Esophagus muscularis mucosa (tissue), 4 donors: ENCODE measurements at regions not wholly inside any gene's neighbourhood (a gene's known extent, or its start where the extent isn't known, plus 50 kb on each side); places are given as distances from the start of the nearest gene placed in this dataset.

Experiments used
- DNase-seq: peaks from one replicate; pipeline ENCODE4 v3.0.0-alpha.2; 2017; ENCODE audit errors: extremely low spot score
- H3K27ac ChIP-seq, 4 donors: fragments of 200-600 bp; sonication (generic); replicated peaks in 1 of 4; 1 replicate in 3 of 4; 2 replicates in 1 of 4; pipeline ENCODE4 v1.5.1; 2016 to 2019; ENCODE audit warnings: mild to moderate bottlenecking in 1 of 4
- H3K27me3 ChIP-seq, 4 donors: fragments of 200-600 bp; sonication (generic); one replicate each; pipeline versions ENCODE4 v1.5.1 to v1.6.0; 2016 to 2019
- H3K36me3 ChIP-seq, 4 donors: fragments of 200-600 bp; sonication (generic); one replicate each; pipeline ENCODE4 v1.5.1; 2016 to 2019
- H3K4me1 ChIP-seq, 4 donors: fragments of 200-600 bp; sonication (generic); one replicate each; pipeline ENCODE4 v1.5.1; 2016 to 2019
- H3K4me3 ChIP-seq, 4 donors: fragments of 200-600 bp; sonication (generic); 1 replicate in 2 of 4; 2 replicates in 2 of 4; pipeline ENCODE4 v1.5.1; 2016 to 2019; ENCODE audit warnings: mild to moderate bottlenecking in 4 of 4, moderate library complexity in 1 of 4
- H3K9me3 ChIP-seq, 4 donors: fragments of 200-600 bp; sonication (generic); 1 replicate in 3 of 4; 2 replicates in 1 of 4; pipeline ENCODE4 v1.5.1; 2016 to 2019
- EP300 ChIP-seq: sonication (generic); formaldehyde crosslinking; IDR thresholded peaks from one replicate; pipeline ENCODE4 v1.6.1; 2017; ENCODE audit warnings: antibody characterized with exemption
- POLR2A ChIP-seq: fragments of 450-650 bp; IDR thresholded peaks from one replicate; pipeline ENCODE4 v1.6.1; 2017; ENCODE audit warnings: antibody characterized with exemption, moderate library complexity, mild to moderate bottlenecking, low read depth
- POLR2AphosphoS5 ChIP-seq, 2 donors: sonication (generic); formaldehyde crosslinking; IDR thresholded peaks; one replicate each; pipeline ENCODE4 v1.6.1; 2017; ENCODE audit warnings: antibody characterized with exemption in 2 of 2
- WGBS: methylation state at CpG from one replicate; pipeline ENCODE4 v1.1.5; 2018; 5-methylcytosine and 5-hydroxymethylcytosine counted together
- intact Hi-C: fragments of 100-400 bp; cut with DNase I; formaldehyde crosslinking; loops from one replicate; pipeline ENCODE4 v1.15.1; 2023
- TF ChIP-seq, protein P1 (sequence below), 3 experiments: fragments of 200-600 bp in 2 of 3; fragments of 450-650 bp in 1 of 3; sonication (generic) in 2 of 3; IDR thresholded peaks; one replicate each; pipeline ENCODE4 v1.5.1; 2017 to 2019; ENCODE audit warnings: antibody characterized with exemption in 3 of 3, mild to moderate bottlenecking in 2 of 3, moderate library complexity in 1 of 3

DNA sequence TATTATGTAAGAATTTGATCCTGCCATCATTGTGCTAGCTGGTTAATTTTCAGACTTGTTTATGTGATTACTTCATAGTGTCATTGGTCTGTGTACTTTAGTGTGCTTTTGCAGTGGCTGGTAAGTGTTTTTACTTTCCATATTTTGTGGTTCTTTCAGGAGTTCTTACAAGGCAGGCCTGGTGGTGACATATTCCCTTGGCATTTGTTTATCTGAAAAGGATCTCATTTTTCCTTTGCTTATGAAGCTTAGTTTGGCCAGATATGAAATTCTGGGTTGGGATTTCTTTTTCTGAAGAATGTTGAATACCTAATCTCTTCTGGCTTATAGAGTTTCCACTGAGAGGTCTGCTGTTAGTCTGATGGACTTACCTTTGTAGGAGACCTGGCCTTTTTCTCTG, 72.8 kb upstream of the MC4R start:
- H3K9me3 ChIP-seq, result no peaks in the 10 kb centered on the region

DNA sequence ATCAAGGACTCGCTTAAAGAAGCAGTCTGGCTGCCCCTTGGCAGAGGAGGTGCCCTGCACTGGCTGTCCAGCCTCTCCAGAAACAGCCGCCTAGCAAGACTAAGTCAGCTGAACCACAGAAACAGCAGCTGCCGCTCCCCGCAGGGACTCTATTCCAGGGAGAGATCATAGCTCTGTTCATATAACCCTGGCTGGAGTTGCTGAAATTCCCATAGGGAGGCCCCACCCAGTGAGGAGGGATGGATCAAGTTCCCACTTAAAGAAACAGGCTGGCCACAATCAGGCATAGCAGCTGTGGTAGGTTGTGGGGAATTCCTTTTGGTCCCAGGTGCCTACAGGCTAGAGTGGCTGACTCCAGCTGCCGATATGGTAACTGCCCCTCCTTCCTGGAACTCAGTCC, 74.2 kb upstream of the MC4R start:
- no peak for TF ChIP-seq POLR2A
- TF ChIP-seq, protein P1, sequence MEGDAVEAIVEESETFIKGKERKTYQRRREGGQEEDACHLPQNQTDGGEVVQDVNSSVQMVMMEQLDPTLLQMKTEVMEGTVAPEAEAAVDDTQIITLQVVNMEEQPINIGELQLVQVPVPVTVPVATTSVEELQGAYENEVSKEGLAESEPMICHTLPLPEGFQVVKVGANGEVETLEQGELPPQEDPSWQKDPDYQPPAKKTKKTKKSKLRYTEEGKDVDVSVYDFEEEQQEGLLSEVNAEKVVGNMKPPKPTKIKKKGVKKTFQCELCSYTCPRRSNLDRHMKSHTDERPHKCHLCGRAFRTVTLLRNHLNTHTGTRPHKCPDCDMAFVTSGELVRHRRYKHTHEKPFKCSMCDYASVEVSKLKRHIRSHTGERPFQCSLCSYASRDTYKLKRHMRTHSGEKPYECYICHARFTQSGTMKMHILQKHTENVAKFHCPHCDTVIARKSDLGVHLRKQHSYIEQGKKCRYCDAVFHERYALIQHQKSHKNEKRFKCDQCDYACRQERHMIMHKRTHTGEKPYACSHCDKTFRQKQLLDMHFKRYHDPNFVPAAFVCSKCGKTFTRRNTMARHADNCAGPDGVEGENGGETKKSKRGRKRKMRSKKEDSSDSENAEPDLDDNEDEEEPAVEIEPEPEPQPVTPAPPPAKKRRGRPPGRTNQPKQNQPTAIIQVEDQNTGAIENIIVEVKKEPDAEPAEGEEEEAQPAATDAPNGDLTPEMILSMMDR (IDR thresholded peaks at IDR 0.05), result no peak
- TF ChIP-seq POLR2AphosphoS5 (IDR thresholded peaks at IDR 0.05), result no peak
- TF ChIP-seq EP300, result no peak
- Histone ChIP-seq H3K9me3 (no peaks in the 10 kb centered on the region), H3K27me3 (no peaks in the 10 kb centered on the region), H3K4me3 (no peak overlapping the region), H3K4me1 (no peaks in the 10 kb centered on the region), H3K27ac (no peak overlapping the region), H3K36me3 (no peaks in the 10 kb centered on the region)
- no peak for DNase-seq
- WGBS, result 93% methylated on average over 3 of the region's 5 CpGs
- intact Hi-C loops, result no loop called here

More for the DNA sequence above, 72.8 kb upstream of the MC4R start:
- Histone ChIP-seq H3K4me1 (no peaks in the 10 kb centered on the region), H3K27ac (no peak overlapping the region), H3K4me3 (no peak overlapping the region), H3K36me3 (no peaks in the 10 kb centered on the region), H3K27me3 (no peaks in the 10 kb centered on the region)
- TF ChIP-seq POLR2AphosphoS5 (IDR thresholded peaks at IDR 0.05) (no peak), POLR2A (no peak), EP300 (no peak)
- TF ChIP-seq, protein P1 (IDR thresholded peaks at IDR 0.05), result no peak
- DNase-seq, result no peak
- intact Hi-C loops, result no loop called here

DNA sequence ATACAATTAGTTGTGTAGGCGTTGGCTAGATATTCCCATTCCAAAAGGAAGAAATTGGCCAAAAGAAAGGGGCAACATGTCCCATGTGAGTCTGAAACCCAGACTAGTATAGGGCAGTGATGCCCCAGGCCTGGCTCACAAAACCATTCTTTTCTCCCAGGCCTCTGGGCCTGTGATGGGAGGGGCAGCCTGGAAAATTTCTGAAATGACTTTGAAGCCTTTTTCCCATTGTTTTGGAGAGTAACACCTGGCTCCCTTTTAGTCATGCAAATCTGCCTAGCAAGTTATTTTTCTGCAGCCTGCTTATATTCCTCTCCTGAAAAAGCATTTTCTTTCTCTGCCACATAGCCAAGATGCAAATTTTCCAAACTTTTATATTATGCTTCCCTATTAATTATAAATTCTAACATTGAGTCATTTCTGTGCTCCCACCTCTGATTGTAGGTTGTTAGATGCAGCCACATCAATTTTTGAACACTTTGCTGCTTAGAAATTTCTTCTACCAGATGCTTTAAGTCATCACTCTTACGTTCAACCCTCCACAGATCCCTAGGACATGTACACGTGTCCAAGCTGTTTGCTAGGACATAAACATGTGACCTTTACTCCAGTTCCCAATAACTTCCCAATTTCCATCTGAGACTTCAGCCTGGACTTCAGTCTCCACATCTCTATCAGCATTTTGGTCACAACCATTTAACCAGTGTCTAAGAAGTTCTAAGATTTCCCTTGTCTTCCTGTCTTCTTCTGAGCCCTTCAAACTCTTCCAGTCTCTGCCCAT, 76.1 kb upstream of the MC4R start:
- Histone ChIP-seq H3K27ac (no peak overlapping the region), H3K36me3 (no peaks in the 10 kb centered on the region), H3K4me3 (no peak overlapping the region), H3K4me1 (no peaks in the 10 kb centered on the region), H3K9me3 (no peaks in the 10 kb centered on the region), H3K27me3 (no peaks in the 10 kb centered on the region)
- DNase-seq, result no peak
- TF ChIP-seq POLR2AphosphoS5 (IDR thresholded peaks at IDR 0.05) (no peak), EP300 (no peak)
- TF ChIP-seq, protein P1 (IDR thresholded peaks at IDR 0.05), result no peak
- WGBS, result 79% methylated on average over 3 of the region's 3 CpGs
- intact Hi-C loops, result no loop called here

DNA sequence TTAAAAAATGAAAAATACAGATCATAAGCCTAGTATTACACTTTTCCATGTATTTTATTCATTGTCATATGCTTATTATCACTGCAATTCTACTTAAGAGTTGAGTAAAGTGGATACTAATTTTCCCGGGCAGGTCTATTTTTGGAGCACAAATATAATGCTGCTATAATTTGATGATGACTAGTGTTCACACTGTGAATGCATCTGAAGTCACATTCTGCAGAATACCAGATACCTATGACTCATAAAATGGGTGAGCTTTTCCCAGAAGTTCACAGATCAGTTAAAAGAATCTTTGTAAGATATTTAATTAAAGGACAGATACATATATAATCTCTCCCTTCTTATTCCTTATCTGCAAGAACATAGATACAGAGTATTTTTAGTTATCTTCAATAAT, 79.8 kb upstream of the MC4R start:
- Histone ChIP-seq H3K4me1 (no peaks in the 10 kb centered on the region), H3K4me3 (no peak overlapping the region), H3K27me3 (no peaks in the 10 kb centered on the region), H3K27ac (no peak overlapping the region), H3K36me3 (no peaks in the 10 kb centered on the region), H3K9me3 (no peaks in the 10 kb centered on the region)
- no peak for DNase-seq
- WGBS, result 60% methylated on average over 1 of the region's 1 CpG
- intact Hi-C loops, result no loop called here
- TF ChIP-seq, protein P1 (IDR thresholded peaks at IDR 0.05), result no peak
- no peak for TF ChIP-seq EP300
- TF ChIP-seq POLR2A, result no peak
- TF ChIP-seq POLR2AphosphoS5 (IDR thresholded peaks at IDR 0.05), result no peak

DNA sequence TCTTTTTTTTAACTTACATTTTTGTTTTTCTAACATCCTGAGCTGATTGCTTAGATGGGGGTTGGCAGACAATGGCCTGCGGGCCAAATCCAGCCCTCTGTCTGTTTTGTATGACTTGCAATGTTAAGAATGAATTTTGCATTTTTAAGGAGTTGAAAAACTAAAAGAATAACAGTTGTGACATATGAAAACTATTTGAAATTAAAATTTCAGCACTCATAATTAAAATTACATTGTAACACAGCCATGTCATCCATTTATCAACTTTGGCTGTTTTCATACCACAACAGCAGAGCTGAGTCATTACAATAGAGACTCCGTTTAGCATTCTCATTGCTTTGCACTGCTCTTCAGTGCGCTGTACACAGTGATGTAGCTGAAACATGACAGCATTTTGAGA, 94.1 kb upstream of the MC4R start:
- Histone ChIP-seq H3K4me1 (no peaks in the 10 kb centered on the region), H3K9me3 (no peaks in the 10 kb centered on the region), H3K36me3 (no peaks in the 10 kb centered on the region), H3K27ac (no peak overlapping the region), H3K27me3 (no peaks in the 10 kb centered on the region), H3K4me3 (no peak overlapping the region)
- intact Hi-C loops, result no loop called here
- WGBS, result 87% methylated on average over 3 of the region's 3 CpGs
- TF ChIP-seq EP300, result no peak
- no peak for TF ChIP-seq POLR2A
- TF ChIP-seq POLR2AphosphoS5 (IDR thresholded peaks at IDR 0.05), result no peak
- TF ChIP-seq, protein P1 (IDR thresholded peaks at IDR 0.05), result no peak
- no peak for DNase-seq
